Testis (tissue), 2 donors: ENCODE measurements at regions not wholly inside any gene's neighbourhood (a gene's known extent, or its start where the extent isn't known, plus 50 kb on each side); places are given as distances from the start of the nearest gene placed in this dataset.
A peak's percentile ranks its signal among the peaks of the same experiment; 100 is the strongest.

Source experiments
- DNase-seq: peaks from one replicate; pipeline ENCODE4 v3.0.0-alpha.2; 2019
- H3K27ac ChIP-seq, 2 donors: fragments of 200-600 bp; sonication (generic); one replicate each; pipeline ENCODE4 v1.5.1; 2019
- H3K27me3 ChIP-seq: fragments of 200-600 bp; sonication (generic); one replicate; pipeline ENCODE4 v1.5.1; 2019
- H3K36me3 ChIP-seq: fragments of 200-600 bp; sonication (generic); one replicate; pipeline ENCODE4 v1.5.1; 2017; ENCODE audit warnings: low read depth; ENCODE audit errors: missing control alignments
- H3K4me1 ChIP-seq: fragments of 200-600 bp; sonication (generic); one replicate; pipeline ENCODE4 v1.5.1; 2019
- H3K4me3 ChIP-seq, 2 donors: fragments of 200-600 bp; sonication (generic); one replicate each; pipeline ENCODE4 v1.5.1; 2017 to 2019
- H3K9me3 ChIP-seq: fragments of 200-600 bp; sonication (generic); one replicate; pipeline ENCODE4 v1.5.1; 2017
- CTCF ChIP-seq, 3 experiments: fragments of 450-650 bp in 2 of 3; fragments of 200-600 bp in 1 of 3; sonication (generic) in 1 of 3; IDR thresholded peaks; one replicate each; pipeline ENCODE4 v1.5.1; 2016 to 2019; ENCODE audit warnings: antibody characterized with exemption in 3 of 3, mild to moderate bottlenecking in 2 of 3, moderate library complexity in 1 of 3
- POLR2A ChIP-seq: fragments of 450-650 bp; IDR thresholded peaks from one replicate; pipeline ENCODE4 v1.6.1; 2017; ENCODE audit warnings: antibody characterized with exemption, mild to moderate bottlenecking, moderate library complexity
- WGBS, 2 donors: methylation state at CpG; one replicate each; pipeline ENCODE4 v1.1.5; 2018; 5-methylcytosine and 5-hydroxymethylcytosine counted together
- intact Hi-C: fragments of 100-400 bp; cut with DNase I; formaldehyde crosslinking; loops from one replicate; pipeline ENCODE4 v1.15.1; 2023; ENCODE audit warnings: low total_unique reads

GRCh38 chr9:115733318-115734110 lies 420.1 kb upstream of the PAPPA start:
- no peak for TF ChIP-seq CTCF (IDR thresholded peaks at IDR 0.05)
- no peak for TF ChIP-seq POLR2A
- no peaks in the 10 kb centered on the region for H3K9me3 ChIP-seq
- no peaks in the 10 kb centered on the region for H3K4me1 ChIP-seq
- no peaks in the 10 kb centered on the region for H3K27me3 ChIP-seq
- intact Hi-C loops = no loop called here
- no peak overlapping the region for H3K27ac ChIP-seq
- DNase-seq = no peak
- H3K4me3 ChIP-seq = no peak overlapping the region
- no peaks in the 10 kb centered on the region for H3K36me3 ChIP-seq
- 39 to 40% methylated on average over 4 of the region's 4 CpGs for WGBS, 2 donors

GRCh38 chr9:115739096-115739875 lies 414.3 kb upstream of the PAPPA start:
- Histone ChIP-seq H3K36me3 (no peaks in the 10 kb centered on the region), H3K4me3 (no peak overlapping the region), H3K4me1 (no peaks in the 10 kb centered on the region), H3K9me3 (no peaks in the 10 kb centered on the region), H3K27ac (no peak overlapping the region), H3K27me3 (no peaks in the 10 kb centered on the region)
- no peak for DNase-seq
- WGBS, 2 donors = 86 to 88% methylated on average over 7 of the region's 7 CpGs
- no peak for TF ChIP-seq POLR2A
- no peak for TF ChIP-seq CTCF (IDR thresholded peaks at IDR 0.05)
- intact Hi-C loops = no loop called here

GRCh38 chr9:115740986-115741385 lies 412.6 kb upstream of the PAPPA start:
- Histone ChIP-seq H3K27me3 (no peaks in the 10 kb centered on the region), H3K4me3 (no peak overlapping the region), H3K9me3 (no peaks in the 10 kb centered on the region), H3K4me1 (no peaks in the 10 kb centered on the region), H3K27ac (no peak overlapping the region), H3K36me3 (no peaks in the 10 kb centered on the region)
- TF ChIP-seq POLR2A = no peak
- no peak for TF ChIP-seq CTCF (IDR thresholded peaks at IDR 0.05)
- no peak for DNase-seq
- 66 to 70% methylated on average over 1 of the region's 1 CpG for WGBS, 2 donors
- intact Hi-C loops = no loop called here

GRCh38 chr9:115743709-115744605 lies 409.6 kb upstream of the PAPPA start:
- no peaks in the 10 kb centered on the region for H3K4me1 ChIP-seq
- no peaks in the 10 kb centered on the region for H3K9me3 ChIP-seq
- H3K4me3 ChIP-seq = peak overlapping the region; percentile 29 to 45
- peak overlapping the region in 1 of 2 donors; percentile 24 for H3K27ac ChIP-seq
- DNase-seq = peak; percentile 31
- intact Hi-C loops = no loop called here
- no peaks in the 10 kb centered on the region for H3K36me3 ChIP-seq
- no peaks in the 10 kb centered on the region for H3K27me3 ChIP-seq
- no peak for TF ChIP-seq POLR2A
- no peak for TF ChIP-seq CTCF (IDR thresholded peaks at IDR 0.05)
- 65 to 66% methylated on average over 25 of the region's 25 CpGs for WGBS, 2 donors
